ENCODE measurements at regions not wholly inside any gene's neighbourhood (a gene's known extent, or its start where the extent isn't known, plus 50 kb on each side); places are given as distances from the start of the nearest gene placed in this dataset.

DNA sequence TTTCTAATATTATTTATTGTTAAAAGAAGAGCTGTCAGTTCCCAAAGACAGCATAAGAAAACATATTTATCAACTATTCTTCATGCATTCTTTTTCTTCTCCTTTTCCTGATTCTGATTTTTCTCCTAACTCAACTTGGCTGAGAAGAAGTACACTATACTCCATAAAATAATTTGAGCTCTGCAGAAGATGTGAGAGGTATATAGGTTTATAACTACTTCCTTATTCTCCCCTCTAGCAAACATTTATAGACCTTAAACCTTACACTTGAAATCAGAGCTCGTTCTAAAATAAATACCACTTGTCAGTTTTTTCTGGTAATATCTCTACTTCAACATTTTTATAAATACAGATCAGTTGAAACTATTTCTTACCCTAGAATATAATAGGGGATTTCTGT lies 724.8 kb upstream of the GRAMD2B start:
- ATAC-seq: no peak
- no peaks in the 10 kb centered on the region for H3K36me3 ChIP-seq (replicated peaks in 1 of 2; ENCODE audit: control insufficient read depth in 1 of 2, insufficient read depth in 2 of 2, low read length in 2 of 2)
- 6% methylated on average over 1 of the region's 1 CpG for WGBS (ENCODE audit: low lambda C conversion rate)
- H3K4me1 ChIP-seq (ENCODE audit: insufficient read depth, low read length): peaks cover 15% of the 10 kb centered on the region; the same call in 1 of the 2 replicates
- DNase-seq (ENCODE audit: low spot score): no peak
- in situ Hi-C loops (cut with HindIII; ENCODE audit: extremely low pct_ligation_motif_present, low pct_unique_long_range_greater_than_20kb): no loop called here
- no peak overlapping the region for H2AFZ ChIP-seq (ENCODE audit: low read length)
- peaks cover 1% of the 10 kb centered on the region for H3K9me3 ChIP-seq (ENCODE audit: low read length)
- no TSS peak for BruUV-seq (replicated peaks)
- no peaks in the 10 kb centered on the region for H4K20me1 ChIP-seq (ENCODE audit: insufficient read depth, low read length)
- POLR2A ChIA-PET: no interaction called here
- no peak overlapping the region for H3K27ac ChIP-seq (ENCODE audit: extremely low read length, insufficient read depth, low read length)
- intact Hi-C loops (cut with micrococcal nuclease; ENCODE audit: unreplicated experiment): no loop called here
- no peak for FAIRE-seq
- H3K4me3 ChIP-seq (replicated peaks in 1 of 3; ENCODE audit: insufficient read depth in 1 of 3, low read depth in 2 of 3, low read length in 3 of 3): no peak overlapping the region
- CTCF ChIA-PET (ENCODE audit: low intra/inter-chr PET ratio, low total read pairs): no interaction called here
- no peak overlapping the region for H3K4me2 ChIP-seq (ENCODE audit: low read depth, low read length)
- no peaks in the 10 kb centered on the region for H3K27me3 ChIP-seq (ENCODE audit: control insufficient read depth in 1 of 2, insufficient read depth in 2 of 2, low read length in 2 of 2)
- no peak for TF ChIP-seq NFYC (CRISPR knock-in tag; IDR thresholded peaks at IDR 0.05)
- TF ChIP-seq ZNF430 (CRISPR knock-in tag; IDR thresholded peaks at IDR 0.05): no peak
- TF ChIP-seq RELA (CRISPR knock-in tag; IDR thresholded peaks at IDR 0.05): no peak
- TF ChIP-seq ZNF547 (CRISPR knock-in tag; IDR thresholded peaks at IDR 0.05): no peak
- TF ChIP-seq TOE1 (CRISPR knock-in tag; IDR thresholded peaks at IDR 0.05): no peak
- TF ChIP-seq PHF20 (CRISPR knock-in tag; IDR thresholded peaks at IDR 0.05): no peak
- no peak for TF ChIP-seq RFXAP (CRISPR knock-in tag; IDR thresholded peaks at IDR 0.05; ENCODE audit: borderline replicate concordance)
- no peak for TF ChIP-seq KAT2B (IDR thresholded peaks at IDR 0.05; ENCODE audit: borderline replicate concordance, low read depth, low read length)
- TF ChIP-seq ATF5 (CRISPR knock-in tag; IDR thresholded peaks at IDR 0.05; ENCODE audit: low read depth): no peak
- no peak for TF ChIP-seq ZBTB43 (CRISPR knock-in tag; conservative IDR thresholded peaks at IDR 0.05)
- TF ChIP-seq TBX3 (IDR thresholded peaks at IDR 0.05; ENCODE audit: borderline replicate concordance): no peak
- no peak for TF ChIP-seq TMF1 (CRISPR knock-in tag; IDR thresholded peaks at IDR 0.05; ENCODE audit: low read depth)
- TF ChIP-seq ZNF33A (CRISPR knock-in tag; IDR thresholded peaks at IDR 0.05; ENCODE audit: borderline replicate concordance): no peak
- no peak for TF ChIP-seq MTF1 (CRISPR knock-in tag; IDR thresholded peaks at IDR 0.05)
- no peaks in the 10 kb centered on the region for H3K79me2 ChIP-seq (ENCODE audit: insufficient read depth, low read length)
- H3K9ac ChIP-seq (ENCODE audit: insufficient read depth, low read depth, low read length): no peak overlapping the region

Measured in HepG2 (cell line).